HFF-Myc (cell line): ENCODE measurements at regions not wholly inside any gene's neighbourhood (a gene's known extent, or its start where the extent isn't known, plus 50 kb on each side); places are given as distances from the start of the nearest gene placed in this dataset.

Source experiments
- DNase-seq: peaks from one replicate; pipeline ENCODE4 v3.0.0-alpha.2; 2011; ENCODE audit warnings: low read depth; ENCODE audit errors: extremely low read depth
- H3K4me3 ChIP-seq: replicated peaks from 2 replicates; pipeline ENCODE4 v1.5.1; 2011; ENCODE audit warnings: low read depth, mild to moderate bottlenecking, control low read depth, low read length
- TF ChIP-seq, protein P1 (sequence below): IDR thresholded peaks from 2 replicates; pipeline ENCODE4 v1.5.1; 2012; ENCODE audit warnings: mild to moderate bottlenecking, low read depth, low read length, control low read depth; ENCODE audit errors: missing control alignments

DNA sequence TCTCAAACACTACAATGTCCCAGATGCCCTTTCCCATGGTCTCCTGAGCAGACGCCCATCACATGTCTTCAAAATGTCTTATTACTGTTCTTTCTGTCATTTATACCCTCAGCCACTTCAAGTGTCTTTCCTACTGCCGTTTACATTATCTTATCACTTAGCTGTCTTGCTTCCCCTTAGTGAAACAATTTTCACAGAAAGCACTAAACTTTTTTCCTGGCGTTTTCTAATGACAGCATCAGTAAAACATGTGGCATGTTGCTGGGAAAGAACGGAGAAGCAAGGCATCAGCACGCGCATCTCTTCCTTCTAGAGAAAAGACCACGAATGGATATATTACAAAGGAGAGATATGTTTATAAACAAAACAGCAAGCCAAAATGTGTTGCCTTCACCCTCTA is 189.7 kb upstream of the SLIT2 start:
- TF ChIP-seq, protein P1, sequence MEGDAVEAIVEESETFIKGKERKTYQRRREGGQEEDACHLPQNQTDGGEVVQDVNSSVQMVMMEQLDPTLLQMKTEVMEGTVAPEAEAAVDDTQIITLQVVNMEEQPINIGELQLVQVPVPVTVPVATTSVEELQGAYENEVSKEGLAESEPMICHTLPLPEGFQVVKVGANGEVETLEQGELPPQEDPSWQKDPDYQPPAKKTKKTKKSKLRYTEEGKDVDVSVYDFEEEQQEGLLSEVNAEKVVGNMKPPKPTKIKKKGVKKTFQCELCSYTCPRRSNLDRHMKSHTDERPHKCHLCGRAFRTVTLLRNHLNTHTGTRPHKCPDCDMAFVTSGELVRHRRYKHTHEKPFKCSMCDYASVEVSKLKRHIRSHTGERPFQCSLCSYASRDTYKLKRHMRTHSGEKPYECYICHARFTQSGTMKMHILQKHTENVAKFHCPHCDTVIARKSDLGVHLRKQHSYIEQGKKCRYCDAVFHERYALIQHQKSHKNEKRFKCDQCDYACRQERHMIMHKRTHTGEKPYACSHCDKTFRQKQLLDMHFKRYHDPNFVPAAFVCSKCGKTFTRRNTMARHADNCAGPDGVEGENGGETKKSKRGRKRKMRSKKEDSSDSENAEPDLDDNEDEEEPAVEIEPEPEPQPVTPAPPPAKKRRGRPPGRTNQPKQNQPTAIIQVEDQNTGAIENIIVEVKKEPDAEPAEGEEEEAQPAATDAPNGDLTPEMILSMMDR: no peak
- no peak overlapping the region for H3K4me3 ChIP-seq
- no peak for DNase-seq

DNA sequence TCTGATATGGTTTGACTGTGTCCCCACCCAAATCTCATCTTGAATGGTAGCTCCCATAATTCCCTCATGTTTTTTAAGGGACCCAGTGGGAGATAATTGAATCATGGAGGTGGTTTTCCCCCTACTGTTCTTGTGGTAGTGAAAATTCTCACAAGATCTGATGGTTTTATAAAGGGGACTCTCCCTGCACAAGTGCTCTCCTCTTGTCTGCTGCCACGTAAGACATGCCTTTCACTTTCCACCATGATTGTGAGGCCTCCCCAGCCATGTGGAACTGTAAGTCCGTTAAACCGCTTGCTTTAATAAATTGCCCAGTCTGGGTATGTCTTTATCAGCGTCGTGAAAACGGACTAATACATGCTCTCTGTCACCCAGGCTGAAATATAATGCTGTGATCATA is 200.9 kb upstream of the SLIT2 start:
- H3K4me3 ChIP-seq: no peak overlapping the region
- TF ChIP-seq, protein P1: no peak
- no peak for DNase-seq

DNA sequence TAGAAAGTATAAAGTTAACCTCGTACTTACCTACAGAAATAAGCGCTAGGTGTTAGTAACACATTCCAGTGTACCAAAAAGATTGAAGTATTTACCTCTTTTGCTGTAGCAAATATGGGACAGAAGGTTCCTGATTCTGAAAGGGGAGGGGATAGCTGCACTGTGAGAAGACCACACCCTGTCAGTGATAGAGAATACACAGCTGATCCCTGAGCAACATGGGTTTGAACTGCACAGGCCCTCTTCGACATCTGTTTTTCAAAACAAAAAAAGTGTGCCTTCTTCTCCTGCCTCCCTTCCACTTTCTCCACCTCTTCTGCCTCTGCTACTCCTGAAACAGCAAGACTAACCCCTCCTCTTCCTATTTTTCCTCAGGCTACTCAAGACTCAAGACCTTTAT is 201.8 kb upstream of the SLIT2 start:
- DNase-seq: no peak
- TF ChIP-seq, protein P1: no peak
- no peak overlapping the region for H3K4me3 ChIP-seq

GRCh38 chr4:20046931-20047677 is 204.6 kb upstream of the SLIT2 start:
- H3K4me3 ChIP-seq: no peak overlapping the region
- no peak for DNase-seq
- TF ChIP-seq, protein P1: no peak

GRCh38 chr4:20046179-20046578 is 205.5 kb upstream of the SLIT2 start:
- H3K4me3 ChIP-seq: no peak overlapping the region
- TF ChIP-seq, protein P1: no peak
- no peak for DNase-seq

- no peak for DNase-seq
- no peak overlapping the region for H3K4me3 ChIP-seq
- TF ChIP-seq, protein P1: no peak
Observed at GRCh38 chr4:20044966-20045365, 206.7 kb upstream of the SLIT2 start.

- H3K4me3 ChIP-seq: no peak overlapping the region
- no peak for DNase-seq
- TF ChIP-seq, protein P1: no peak
Observed at GRCh38 chr4:20044502-20044911, 207.2 kb upstream of the SLIT2 start.
